GM21619 (cell line): ENCODE measurements at regions not wholly inside any gene's neighbourhood (a gene's known extent, or its start where the extent isn't known, plus 50 kb on each side); places are given as distances from the start of the nearest gene placed in this dataset.

ENCODE experiments used
- ATAC-seq: cut with Tn5 transposase; IDR thresholded peaks from one replicate; pipeline ENCODE4 v1.9.1; 2021; ENCODE audit not compliant: unreplicated experiment

DNA sequence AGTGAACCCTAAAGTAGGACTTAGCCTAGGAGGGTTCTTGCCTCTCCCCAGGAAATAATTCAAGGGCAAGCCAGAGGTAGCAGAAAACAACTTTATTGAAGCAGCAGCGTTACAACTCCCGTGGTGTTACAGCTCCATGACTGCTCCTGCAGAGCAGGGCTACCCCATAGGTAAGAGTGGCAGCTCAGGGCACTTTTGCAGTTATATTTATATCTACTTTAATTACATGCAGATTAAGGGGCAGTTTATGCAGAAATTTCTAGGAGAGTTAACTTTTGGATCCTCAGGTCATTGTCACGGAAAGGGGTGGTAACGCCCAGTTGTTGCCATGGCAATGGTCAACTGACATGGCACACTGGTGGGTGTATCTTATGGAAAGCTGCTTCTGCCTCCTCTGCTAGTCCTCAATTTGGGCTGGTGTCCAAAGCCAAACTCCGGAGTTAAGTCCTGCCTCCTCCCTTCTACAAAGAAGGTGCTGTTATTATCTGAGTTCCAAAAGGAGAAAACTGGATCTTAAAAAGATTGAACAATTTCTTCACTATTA lies 1413.0 kb downstream of the DSC3 start:
- no peak for ATAC-seq

DNA sequence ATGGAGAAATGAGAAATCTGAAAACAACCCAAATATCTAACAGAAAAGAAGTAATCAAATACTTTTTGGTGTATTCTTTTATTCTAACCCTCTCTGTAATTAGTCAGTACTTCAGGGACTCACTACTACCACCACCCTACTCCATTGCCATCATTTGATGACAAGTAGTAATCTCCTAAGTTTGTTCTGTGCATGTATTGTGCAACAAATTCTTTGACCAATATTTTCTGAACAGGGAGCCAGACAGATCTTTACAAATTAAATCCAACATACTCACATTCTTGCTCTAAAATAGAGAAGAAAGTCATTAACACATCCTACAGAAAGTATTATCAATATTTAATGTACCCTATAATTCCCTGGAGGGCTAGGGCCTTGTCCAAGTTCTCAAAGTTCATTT lies 1416.4 kb downstream of the DSC3 start:
- no peak for ATAC-seq

DNA sequence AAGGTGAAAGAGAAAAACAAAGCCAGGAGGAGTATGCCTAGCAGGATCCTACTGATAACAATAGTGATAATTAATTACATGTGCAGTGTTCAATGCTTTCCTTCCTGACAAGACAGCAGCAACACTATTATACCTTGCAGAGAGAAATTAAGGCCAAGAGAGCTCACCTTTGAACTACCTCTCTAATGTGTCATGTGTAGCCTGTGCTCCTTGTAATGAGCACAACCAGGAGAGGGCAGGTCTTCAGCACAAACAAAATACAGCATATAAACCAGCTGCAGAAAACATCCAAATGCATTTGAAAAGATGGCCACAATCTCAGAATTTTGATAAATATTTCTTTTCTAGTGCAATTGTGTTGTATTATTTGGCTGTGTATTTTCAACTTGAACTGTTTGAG lies 1425.7 kb downstream of the DSC3 start:
- no peak for ATAC-seq

DNA sequence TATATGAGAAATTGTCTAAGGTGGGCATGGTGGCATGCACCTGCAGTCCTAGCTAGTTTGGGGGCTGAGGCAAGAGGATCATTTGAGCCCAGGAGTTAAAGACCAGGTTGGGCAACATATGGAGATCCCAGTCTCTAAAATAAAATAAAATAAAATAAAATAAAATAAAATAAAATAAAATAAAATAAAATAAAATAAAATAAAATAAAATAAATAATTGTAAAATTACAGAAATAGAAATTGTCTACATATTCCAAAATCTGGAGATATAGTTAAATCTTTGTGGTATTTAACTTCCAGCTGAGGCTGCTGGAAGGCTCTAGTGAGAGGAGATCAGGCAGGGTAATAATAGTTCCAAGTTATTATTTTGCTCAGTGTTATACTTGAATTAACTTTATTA lies 1432.1 kb upstream of the CDH2 start:
- no peak for ATAC-seq

DNA sequence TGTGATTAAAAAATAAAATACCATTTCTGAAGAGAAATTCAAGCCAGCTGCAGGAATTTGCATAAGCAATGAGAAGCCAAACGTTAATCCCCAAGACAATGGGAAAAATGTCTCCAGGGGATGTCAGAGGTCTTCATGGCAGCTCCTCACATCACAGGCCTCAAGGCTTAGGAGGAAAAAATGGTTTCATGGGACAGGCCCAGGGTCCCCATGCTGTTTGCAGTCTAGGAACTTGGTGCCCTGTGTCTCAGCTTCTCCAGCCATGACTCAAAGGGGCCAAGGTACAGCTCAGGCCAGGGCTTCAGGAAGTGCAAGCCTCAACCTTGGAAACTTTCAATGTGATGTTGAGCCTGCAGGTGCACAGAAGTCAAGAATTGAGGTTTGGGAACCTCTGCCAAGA lies 1428.4 kb upstream of the CDH2 start:
- ATAC-seq: no peak

DNA sequence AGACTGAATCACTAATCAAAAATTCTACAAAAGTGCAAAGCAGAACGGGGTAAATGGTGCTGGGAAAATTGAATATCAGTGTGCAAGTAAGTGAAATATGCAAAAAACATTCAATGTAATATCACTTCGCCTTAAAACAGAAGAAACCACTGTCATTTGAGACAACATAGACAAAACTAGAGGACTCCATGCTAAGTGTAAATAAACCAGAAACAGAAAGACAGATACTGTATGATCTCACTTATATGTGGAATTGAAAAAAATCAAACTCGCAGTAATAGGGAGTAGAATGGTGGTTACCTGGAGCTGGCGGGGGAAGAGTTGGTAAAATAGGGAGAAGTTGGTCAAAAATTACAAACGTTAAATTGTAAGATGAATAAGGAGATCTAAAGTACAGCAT lies 1420.0 kb upstream of the CDH2 start:
- ATAC-seq: no peak

DNA sequence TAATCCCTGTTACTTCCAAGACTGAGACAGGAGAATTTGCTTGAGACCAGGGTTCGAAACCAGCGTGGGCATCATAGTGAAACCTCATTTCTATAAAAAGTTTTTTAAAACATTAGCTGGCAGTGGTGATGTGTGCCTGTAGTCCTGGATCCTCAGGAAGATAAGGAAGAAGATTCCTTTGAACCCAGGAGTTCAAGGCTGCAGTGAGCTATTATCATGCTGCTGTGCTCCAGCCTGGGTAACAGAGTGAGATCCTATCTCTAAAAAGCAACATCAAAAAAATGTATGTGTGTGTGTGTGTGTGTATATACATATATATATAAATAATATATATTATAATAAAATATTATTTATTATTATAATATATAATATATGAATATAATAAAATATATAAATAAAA lies 1417.6 kb upstream of the CDH2 start:
- no peak for ATAC-seq

DNA sequence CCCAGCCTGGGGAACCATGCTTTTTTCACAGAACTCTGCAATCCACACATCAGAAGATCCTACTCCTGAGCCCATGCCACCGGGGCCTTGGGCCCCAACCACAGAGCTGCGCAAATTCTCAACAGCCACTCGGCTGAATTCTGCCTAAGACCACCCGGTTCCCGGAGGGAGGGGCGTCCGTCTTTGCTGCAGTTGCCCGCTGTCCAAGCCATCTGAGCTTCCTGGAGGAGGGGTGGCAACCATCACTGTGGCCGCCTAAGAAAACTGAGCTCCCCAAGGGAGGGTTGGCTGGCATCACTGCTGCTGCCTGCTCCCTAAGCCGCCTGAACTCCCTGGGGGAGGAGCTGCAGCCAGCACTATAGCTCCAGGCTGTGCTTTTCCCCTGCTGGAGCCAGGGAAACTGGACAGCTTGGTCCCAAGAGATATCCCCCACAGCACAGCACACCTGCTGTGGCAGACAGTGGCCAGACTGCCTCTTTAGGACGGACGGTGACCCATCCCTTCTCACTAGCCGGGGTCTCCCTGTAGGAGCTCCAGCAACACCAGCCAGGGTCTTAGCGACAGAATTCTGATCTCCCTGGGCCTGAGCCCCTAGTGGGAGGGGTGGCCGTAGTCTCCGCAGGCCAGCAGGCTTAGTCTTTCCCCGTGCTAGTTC lies 1411.6 kb upstream of the CDH2 start:
- ATAC-seq: no peak

DNA sequence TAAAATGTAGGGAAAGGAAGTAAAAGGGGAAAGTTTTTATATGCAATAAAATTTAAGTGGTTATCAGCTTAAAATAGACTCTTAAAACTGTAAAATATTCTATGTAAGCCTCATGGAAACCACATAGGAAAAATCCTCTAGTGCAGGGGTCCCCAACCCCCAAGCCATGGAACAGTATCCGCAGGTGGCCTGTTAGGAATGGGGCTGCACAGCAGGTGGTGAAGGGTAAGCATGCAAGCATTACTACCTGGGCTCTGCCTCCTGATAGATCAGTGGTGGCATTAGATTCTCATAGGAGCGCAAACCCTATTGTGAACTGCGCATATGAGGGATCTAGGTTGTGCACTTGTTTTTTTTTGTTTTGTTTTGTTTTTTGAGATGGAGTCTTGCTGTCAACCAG lies 1409.3 kb upstream of the CDH2 start:
- no peak for ATAC-seq

DNA sequence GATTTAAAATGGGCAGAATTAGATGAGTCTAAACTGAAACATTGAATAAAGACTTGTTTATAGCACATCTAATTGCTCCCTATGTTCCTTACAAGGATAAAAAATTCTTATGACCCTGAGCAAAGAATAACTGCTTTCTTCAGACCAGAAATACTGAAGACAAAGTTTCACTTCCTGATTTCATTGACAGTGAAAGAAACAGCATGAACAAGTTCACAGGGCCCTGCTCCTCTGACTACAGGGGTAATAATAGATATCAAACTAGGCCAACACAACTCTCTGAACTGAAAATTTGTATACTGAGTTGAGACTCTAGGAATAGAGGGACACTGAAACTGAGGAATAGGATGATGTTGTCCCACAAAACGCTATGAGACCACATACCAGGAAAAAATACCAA lies 1383.3 kb upstream of the CDH2 start:
- ATAC-seq: no peak

DNA sequence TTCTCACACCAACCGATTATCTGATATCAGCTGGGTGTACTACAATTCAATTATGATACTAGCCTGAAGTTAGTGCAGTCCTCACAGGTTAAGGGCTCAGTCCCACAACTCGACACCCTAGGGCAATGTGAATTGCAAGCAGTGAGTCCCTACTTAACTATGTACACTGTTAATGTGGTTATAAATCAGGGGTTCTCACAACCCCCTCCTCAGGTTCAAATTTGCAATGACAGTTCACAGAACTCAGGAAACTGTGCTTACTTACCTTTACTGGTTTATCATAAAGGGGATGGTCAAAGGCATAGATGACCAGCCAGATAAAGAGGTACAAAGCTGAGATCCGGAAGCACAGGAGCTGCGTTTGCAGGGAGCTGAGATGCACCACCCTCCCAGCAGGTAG lies 1379.1 kb upstream of the CDH2 start:
- ATAC-seq: no peak

DNA sequence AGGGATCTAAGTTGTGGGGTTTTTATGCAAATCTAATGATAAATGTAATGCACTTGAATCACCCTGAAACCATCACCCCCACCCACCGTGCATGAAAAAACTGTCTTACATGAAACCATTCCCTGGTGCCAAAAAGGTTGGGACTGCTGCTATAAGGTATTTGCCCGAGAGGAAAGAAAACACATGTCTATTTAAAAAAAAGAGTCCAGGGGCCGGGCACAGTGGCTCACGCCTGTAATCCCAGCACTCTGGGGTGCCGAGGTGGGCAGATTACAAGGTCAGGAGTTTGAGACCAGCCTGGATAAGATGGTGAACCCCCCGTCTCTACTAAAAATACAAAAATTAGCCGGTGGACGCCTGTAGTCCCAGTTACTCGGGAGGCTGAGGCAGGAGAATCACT lies 1372.8 kb upstream of the CDH2 start:
- no peak for ATAC-seq

DNA sequence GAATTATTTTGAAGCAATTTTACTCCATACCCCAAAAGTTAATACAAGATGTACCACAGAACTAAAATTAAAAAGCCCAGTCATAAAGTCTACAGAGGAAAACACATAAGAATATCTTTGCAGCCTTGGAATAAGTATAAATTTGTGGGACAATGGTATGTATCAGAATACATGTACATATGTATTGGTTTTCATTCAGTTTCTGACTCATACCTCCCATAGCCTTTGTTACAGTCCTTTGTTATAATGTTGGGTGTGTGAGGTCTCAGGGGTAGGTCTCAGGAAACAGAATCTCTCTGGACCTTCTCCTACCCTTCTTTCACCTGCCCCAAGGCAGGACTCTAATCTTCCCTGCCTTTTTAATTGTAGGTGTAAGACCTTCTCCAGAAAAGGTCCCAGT lies 1370.7 kb upstream of the CDH2 start:
- ATAC-seq: no peak

DNA sequence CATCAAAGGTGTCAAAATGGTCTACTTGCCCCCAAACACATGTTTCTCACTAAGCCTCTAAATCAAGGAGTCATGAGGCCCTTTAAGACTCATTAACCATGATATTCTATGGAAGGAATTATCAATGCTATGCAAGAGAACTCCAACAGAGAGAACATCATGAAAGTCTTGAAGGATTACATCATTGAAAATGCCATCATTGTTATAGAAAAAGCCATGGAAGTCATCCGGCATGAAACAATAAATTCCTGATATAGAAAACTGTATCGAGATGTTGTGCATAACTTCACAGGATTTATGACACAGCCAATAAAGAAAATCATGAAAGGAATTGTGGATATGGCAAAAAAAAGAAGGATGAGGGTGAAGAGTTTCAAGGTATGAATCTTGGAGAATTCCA lies 1363.6 kb upstream of the CDH2 start:
- no peak for ATAC-seq

DNA sequence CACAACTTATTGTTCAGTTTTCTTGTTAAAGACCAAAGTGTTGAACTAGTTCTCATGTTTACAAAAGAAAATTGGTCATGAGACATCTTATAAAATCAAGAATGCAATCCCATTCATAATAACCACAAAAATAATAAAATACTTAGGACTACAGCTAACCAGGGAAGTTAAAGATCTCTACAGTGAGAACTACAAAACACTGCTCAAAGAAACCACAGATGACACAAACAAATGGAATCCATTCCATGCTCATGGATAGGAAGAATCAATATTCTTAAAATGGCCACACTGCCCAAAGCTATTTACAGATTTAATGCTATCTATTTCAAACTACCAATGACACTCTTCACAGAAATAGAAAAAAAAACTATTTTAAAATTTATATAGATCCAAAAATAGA lies 1354.8 kb upstream of the CDH2 start:
- ATAC-seq: no peak

DNA sequence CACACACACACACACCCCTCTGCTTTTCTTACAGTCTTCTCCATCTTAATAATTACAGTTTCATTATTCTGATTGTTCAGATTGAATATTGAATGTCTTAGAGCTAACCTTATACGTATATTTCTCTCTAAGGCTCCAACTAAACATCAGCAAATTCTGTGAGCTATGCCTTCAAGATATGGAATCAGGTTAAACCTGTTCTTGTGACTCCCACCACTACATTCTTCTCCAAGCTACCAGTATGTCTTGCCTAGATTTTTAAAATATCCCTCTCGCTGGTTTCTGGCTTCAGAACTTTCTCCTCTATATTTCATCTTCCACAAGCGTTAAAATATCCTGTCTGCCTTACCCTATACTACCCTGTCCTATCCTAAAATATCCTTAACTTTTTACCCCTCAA lies 1346.4 kb upstream of the CDH2 start:
- no peak for ATAC-seq

DNA sequence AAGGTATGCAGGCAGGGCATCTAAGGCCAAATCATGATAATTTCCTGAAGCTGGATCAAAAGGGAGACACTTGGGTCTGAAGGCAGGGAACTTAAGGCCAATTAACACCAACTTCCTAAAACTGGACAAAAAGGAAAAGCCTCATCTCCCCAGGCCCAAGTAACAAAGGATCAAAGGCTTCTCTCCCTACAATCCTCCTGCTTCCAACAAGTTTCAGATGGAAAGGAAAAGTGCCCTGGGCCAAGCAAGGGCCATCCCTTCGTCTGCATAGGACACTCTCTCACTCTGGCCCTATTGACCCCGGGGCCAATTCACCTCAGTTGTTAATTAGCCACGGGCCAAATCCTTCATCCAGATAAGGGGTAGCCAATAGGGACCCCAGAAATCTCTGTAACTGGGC lies 1335.8 kb upstream of the CDH2 start:
- ATAC-seq: no peak

DNA sequence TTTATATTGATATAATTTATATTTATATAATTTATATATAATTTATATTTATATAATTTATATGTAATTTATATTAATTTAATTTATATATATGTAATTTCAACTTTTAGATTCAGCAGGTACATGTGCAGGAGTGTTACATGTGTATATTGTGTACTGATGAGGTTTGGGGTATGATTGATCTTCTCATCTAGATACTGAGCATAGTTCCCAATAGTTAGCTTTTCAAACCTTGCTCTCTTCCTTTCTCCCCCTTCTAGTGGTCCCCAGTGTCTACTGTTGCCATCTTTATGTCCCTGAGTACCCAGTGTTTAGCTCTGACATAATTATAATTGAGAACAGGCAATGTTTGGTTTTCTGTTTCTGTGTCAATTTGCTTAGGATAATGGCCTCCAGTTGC lies 1335.3 kb upstream of the CDH2 start:
- no peak for ATAC-seq

DNA sequence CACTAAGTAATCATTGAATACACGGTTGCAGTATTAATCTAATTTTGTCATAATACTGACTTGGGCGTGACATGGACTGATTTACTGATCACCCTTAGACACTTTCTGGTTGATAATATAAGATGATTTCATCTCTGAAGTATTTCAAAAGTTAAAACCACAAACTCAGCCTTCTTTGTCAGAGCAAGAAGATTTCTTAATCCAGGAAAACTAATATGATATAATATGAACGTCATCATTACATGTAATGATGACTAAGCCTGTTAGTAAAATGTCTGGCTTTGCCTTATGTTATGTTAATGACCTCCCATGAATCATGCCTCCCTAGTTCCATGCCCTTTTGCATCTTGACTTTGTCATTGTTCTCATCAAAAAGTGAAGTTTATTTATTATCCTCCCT lies 1325.0 kb upstream of the CDH2 start:
- no peak for ATAC-seq

DNA sequence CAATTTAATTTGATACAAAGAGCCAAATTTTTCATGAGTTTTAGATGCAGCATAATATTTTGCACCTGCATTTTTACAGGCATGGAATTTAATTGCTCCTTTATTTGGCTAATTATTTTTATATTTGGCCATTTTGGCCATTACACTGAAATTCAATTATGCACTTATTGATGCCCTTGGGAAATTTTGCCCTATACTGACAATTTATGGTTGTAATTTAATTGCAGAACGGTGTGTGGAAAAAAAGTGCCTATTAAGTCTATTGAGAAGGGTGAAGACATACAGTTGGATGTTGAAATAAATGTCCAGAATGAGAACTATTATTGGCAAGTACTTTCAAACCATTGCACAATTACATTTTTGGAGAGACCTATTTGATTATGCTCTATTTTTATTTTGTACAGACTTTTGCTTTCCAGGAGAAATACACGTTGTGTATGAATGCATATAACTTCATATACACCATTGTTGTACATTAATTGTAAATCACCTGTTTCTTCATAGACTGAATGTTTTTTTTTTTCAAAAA lies 1319.3 kb upstream of the CDH2 start:
- ATAC-seq: no peak

DNA sequence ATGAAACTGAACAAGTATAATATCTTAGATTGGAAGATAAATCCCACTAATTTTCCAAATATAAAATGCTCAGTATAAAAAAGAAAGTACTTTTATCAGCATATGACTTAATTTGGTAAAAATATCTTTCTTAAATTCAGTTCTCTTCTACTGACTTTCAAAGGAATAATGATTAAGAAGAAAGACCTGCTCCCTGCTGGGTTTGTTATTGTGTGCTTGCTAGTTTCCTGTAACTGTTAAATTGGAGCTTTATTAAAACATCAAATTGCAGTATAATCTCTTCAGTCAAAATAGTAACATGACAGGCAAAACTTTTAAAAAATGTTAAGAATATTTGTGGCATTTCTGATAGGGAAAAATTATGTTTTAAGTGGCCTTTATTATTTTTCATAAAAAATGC lies 1317.4 kb upstream of the CDH2 start:
- no peak for ATAC-seq

DNA sequence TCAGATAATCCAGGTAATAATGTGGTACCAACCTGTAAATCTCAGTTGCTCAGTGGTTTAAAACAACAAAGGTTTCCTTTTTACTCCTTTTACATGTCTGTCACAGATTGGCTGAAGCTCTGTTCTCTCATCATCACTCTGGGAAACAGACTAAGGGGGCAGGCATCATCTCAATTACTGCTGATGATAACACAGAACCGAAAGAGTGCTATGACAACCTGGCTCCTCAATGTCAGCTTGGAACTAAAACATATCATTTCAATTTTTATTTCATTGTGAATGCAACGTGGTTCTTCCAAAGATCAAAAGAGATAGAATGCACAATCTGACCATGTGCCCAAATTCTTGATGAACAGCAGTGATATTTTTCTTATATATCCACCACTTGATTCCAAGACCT lies 1315.0 kb upstream of the CDH2 start:
- ATAC-seq: no peak

DNA sequence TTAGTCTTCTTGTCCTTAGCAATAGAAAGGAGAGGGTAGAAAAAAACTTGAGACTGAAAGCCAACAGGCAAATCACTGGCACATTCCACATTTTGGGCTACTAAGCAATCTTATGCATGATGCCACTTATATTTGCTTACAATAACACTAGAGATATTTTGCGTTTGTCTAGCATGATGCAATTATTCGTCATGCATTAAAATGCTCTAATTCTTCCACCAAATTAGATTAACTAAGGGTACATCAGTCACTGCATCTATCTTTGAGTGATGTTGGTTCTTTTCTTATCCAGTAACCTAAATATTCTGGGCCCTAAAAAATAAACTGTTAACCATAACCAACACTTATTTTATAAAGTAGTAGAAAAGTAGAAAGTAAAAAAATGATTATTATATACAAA lies 1311.7 kb upstream of the CDH2 start:
- ATAC-seq: no peak
